ENCODE measurements at regions not wholly inside any gene's neighbourhood (a gene's known extent, or its start where the extent isn't known, plus 50 kb on each side); places are given as distances from the start of the nearest gene placed in this dataset.
"Not testable (repeated sequence)": the region's sequence is repeated elsewhere in the genome, so short reads cannot be mapped to it uniquely, and the experiment has no call there.

DNA sequence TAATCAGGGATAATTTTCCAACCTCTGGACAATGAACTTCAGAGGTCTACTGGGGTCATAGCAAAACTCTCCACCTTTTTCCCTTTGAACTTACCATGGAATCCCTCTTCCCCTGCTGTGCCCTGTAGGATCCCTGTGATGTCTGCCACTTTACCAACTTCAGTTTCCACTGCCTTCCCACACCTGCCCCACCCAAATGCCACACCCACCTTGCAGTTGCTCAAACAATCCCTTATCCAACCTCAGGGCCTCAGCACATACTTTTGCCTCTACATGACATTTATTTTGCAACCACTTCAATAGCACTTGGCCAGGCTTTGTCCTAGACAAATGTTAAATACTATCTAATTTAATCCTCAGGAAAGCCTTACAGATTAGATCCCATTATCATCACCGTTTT is 463.7 kb upstream of the WWC1 start:
- no peak for DNase-seq (ENCODE audit: low read depth)

DNA sequence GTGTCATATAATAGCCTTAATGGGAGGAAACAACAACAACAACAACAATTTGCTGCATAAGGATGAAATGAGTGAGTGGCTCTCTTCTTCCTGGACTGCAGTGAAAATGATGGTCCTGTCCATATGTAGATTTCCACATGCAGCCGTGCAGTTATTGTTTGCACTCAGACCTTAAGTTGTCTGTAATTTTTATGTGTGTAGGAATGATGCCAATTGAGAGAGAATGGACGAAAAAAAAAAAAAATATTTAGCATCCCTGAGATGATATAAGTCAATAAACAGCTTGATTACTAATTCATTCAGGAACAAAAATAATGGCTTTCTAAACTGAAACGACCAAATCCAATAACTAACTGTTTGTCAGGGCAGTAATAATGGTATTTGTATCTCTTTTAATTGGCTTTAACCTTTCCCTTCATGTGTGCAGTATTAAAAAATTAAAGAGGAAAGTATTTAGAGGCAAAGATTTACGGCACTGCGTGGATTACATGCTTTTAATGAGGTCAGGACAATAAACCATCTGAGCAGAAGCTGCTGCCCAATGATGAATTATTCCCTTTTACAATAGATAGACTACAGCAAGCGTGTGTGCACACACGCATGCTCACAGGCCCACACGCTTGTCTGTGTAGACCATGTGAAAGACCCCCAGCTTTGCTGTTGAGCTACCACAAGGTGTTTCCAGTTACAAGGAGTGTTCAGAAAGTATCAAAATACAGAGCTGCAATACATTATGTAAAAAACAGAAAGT is 459.5 kb upstream of the WWC1 start:
- DNase-seq (ENCODE audit: low read depth): no peak

GRCh38 chr5:167832609-167833008 is 458.8 kb upstream of the WWC1 start:
- DNase-seq (ENCODE audit: low read depth): no peak

DNA sequence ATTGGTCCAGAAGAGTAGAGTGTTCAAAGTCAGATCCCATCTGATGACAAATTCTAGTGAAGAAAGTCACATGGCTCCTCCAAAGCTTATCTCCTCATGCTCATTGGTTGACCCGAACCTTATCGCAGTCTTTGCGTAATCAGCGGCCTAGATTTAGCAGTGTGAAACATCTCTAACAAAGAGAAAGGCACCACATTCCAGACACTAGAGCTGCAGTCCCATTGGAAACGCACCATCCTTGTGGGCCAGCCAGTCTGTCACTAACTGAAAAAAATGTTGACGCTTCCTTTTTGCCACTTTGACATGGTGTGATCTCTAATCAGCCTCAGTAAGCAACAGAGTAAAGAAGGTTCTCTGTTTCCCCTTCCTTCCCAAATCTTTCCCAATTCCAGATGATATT is 458.0 kb upstream of the WWC1 start:
- DNase-seq (ENCODE audit: low read depth): no peak

DNA sequence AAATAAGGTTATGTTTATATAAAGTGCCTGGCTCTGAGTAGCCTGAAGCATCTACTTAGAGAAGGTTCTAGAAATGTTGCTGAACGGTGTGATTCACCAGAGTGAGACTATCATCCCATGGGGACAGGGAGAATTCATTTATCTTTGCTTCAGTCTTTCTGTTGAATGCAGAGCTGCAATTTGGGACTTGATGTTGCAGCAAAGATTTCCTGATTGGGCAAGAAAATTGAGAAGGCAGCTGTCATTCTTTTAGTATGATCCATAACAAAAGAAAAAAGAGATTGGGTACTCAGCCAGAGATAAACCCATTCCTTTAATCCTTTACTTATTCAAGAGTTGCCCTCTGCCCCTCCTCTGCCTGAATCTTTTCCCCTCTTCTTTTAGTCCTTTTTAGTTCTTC is 456.3 kb upstream of the WWC1 start:
- no peak for DNase-seq (ENCODE audit: low read depth)

DNA sequence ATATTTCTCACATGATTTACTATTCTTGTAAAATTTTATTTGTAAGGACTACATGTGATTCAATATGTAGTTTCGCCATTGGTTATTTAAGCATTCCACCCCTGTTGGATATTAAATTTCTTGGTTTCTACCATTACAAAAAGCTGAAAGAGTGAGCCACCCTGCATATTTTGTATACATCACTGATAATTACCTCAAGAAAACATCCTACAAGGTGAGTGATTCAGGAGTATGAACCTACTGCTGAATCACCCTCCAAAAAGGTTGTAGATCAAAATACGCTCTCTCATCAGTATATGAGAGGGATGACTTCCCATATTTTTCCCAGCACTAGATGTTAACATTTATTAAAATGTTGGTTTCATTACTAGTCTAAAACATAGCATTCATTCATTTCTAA is 454.3 kb upstream of the WWC1 start:
- DNase-seq (ENCODE audit: low read depth): no peak

DNA sequence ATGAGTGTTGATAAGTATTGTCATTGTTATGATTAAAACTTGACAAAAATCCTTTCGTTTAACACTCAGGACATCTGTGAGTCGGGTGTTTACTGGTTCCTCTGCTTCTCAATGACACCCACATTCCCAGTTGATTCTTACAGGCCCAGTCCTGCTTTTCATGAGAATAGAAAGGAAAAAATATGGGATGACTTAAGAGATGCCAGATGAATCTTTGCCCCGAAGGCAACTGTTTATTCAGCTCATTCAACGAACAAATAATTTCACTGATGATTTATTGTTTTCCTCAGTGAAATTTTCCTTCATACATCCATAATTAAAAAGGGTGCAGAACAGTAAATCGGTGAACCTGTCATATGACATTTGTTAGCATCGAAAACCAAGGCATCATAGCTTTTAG is 452.4 kb upstream of the WWC1 start:
- DNase-seq (ENCODE audit: low read depth): no peak

GRCh38 chr5:167840527-167841130 is 450.8 kb upstream of the WWC1 start:
- DNase-seq (ENCODE audit: low read depth): no peak

- DNase-seq (ENCODE audit: low read depth): no peak
Observed at GRCh38 chr5:167843881-167844572, 447.4 kb upstream of the WWC1 start.

- DNase-seq (ENCODE audit: low read depth): no peak
Observed at GRCh38 chr5:167845952-167846351, 445.5 kb upstream of the WWC1 start.

DNA sequence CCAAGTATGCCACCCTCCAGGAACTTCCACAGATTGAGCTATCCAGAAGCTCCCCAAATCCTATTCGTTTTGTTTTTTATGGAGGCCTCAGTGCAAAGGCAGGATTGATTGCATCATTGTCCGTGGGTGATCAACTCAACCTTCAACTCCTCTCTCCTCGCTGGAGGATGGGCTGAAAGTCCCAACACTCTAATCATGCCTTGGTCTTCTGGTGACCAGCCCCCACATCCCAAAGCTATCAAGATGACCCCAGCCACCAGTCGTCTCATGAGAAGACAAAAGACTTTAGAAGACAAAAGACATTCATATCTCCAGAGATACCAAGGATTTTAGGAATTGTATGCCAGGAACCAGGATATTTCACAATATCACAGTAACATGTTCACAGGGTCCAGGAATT is 441.6 kb upstream of the WWC1 start:
- DNase-seq (ENCODE audit: low read depth): no peak

- no peak for DNase-seq (ENCODE audit: low read depth)
Observed at GRCh38 chr5:167850911-167851310, 440.5 kb upstream of the WWC1 start.

- no peak for DNase-seq (ENCODE audit: low read depth)
Observed at GRCh38 chr5:167851416-167851815, 440.0 kb upstream of the WWC1 start.

DNA sequence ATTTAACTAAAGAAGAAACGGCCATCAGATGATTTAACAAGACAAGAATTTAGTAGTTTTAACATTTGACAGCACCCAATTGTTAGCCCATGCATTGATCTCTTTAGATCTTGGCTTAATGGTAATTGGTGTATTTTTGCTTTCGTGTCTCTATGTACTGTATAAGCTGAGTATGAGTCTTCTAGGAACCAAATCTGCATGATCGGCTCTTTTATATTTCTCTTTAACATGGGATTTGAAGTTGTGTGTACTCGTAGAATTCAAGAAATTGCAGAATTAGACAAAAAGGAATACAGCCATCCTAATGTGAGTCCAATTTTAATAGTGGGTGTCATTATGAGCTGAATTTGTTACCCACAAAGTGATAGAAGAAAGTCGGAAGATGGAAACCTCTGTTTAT is 438.9 kb upstream of the WWC1 start:
- no peak for DNase-seq (ENCODE audit: low read depth)

- DNase-seq (ENCODE audit: low read depth): no peak
Observed at GRCh38 chr5:167853421-167853820, 438.0 kb upstream of the WWC1 start.

DNA sequence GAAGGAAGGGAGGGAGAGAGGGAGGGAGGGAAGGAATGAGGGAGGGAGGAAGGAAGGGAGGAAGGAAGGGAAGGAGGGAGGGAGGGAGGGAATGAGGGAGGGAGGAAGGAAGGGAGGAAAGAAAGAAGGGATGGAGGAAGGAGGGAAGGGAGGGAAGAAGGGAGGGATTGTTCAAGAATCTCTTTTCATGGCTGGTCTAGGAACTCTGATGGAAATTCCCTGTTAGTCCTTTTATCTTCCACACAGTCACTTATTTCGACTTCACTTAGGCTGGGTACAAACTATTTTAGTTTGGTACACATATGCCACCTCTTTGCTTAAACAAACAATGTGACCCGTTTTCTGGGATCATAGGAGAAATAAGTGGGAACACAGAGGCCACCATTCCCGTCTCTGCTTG is 435.6 kb upstream of the WWC1 start:
- no peak for DNase-seq (ENCODE audit: low read depth)

GRCh38 chr5:167857321-167857720 is 434.1 kb upstream of the WWC1 start:
- DNase-seq (ENCODE audit: low read depth): no peak

GRCh38 chr5:167858186-167858855 is 433.1 kb upstream of the WWC1 start:
- DNase-seq (ENCODE audit: low read depth): not testable (repeated sequence)

- DNase-seq (ENCODE audit: low read depth): no peak
Observed at GRCh38 chr5:167861129-167861927, 430.1 kb upstream of the WWC1 start.

- no peak for DNase-seq (ENCODE audit: low read depth)
Observed at GRCh38 chr5:167861928-167862426, 429.5 kb upstream of the WWC1 start.

- no peak for DNase-seq (ENCODE audit: low read depth)
Observed at GRCh38 chr5:167863883-167864282, 427.6 kb upstream of the WWC1 start.

GRCh38 chr5:167864801-167865200 is 426.6 kb upstream of the WWC1 start:
- no peak for DNase-seq (ENCODE audit: low read depth)
